ENCODE measurements at regions not wholly inside any gene's neighbourhood (a gene's known extent, or its start where the extent isn't known, plus 50 kb on each side); places are given as distances from the start of the nearest gene placed in this dataset.

- DNase-seq (no peak), ATAC-seq (no peak)
- 58 to 73% (median 69%) methylated on average over 2 of the region's 2 CpGs for WGBS, 4 donors
- H3K36me3 ChIP-seq, result no peaks in the 10 kb centered on the region
- no peaks in the 10 kb centered on the region for H3K27me3 ChIP-seq
- intact Hi-C loops (cut with DNase I), result no loop called here
- no peaks in the 10 kb centered on the region for H3K4me1 ChIP-seq
- no peaks in the 10 kb centered on the region for H3K9me3 ChIP-seq
- no peak overlapping the region for H3K4me3 ChIP-seq
- no peak overlapping the region for H3K27ac ChIP-seq
- TF ChIP-seq POLR2A (IDR thresholded peaks at IDR 0.05) (no peak), CTCF (IDR thresholded peaks at IDR 0.05) (no peak)
Measured at GRCh38 chr3:154559623-154560022, 129.6 kb upstream of the GPR149 start.

DNA sequence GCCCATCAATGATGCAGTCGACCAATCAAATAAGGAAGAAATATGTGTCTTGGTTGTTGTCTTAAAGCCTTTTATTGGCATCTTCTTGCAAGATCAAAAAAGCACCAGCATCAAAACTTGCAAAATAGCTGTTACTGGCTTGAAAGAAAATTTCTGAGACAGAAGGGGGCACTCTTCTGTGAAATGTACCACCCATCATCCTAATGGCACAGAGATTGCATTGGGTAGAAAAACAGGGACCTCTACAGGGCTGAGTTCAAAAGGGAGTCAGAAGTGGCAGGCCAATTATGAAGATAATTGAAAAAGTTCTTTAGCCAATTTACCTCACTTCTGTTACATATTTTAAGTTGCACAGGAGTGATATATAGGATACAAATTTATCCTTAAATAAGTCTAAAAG is 122.3 kb upstream of the GPR149 start:
- 10 to 23% (median 16%) methylated on average over 1 of the region's 1 CpG for WGBS, 4 donors
- TF ChIP-seq POLR2A (IDR thresholded peaks at IDR 0.05) (no peak), CTCF (IDR thresholded peaks at IDR 0.05) (no peak)

GRCh38 chr3:154549391-154549790 is 119.4 kb upstream of the GPR149 start:
- intact Hi-C loops (cut with DNase I), result no loop called here
- H3K27ac ChIP-seq, result no peak overlapping the region
- no peak for DNase-seq
- H3K4me1 ChIP-seq, result no peaks in the 10 kb centered on the region
- ATAC-seq, result no peak
- no peaks in the 10 kb centered on the region for H3K27me3 ChIP-seq
- 57 to 59% (median 58%) methylated on average over 3 of the region's 3 CpGs for WGBS, 4 donors
- no peak overlapping the region for H3K4me3 ChIP-seq
- H3K9me3 ChIP-seq, result no peaks in the 10 kb centered on the region
- no peaks in the 10 kb centered on the region for H3K36me3 ChIP-seq
- TF ChIP-seq CTCF (IDR thresholded peaks at IDR 0.05) (no peak), POLR2A (IDR thresholded peaks at IDR 0.05) (no peak)

More for the DNA sequence above, 122.3 kb upstream of the GPR149 start:
- Histone ChIP-seq H3K4me1 (no peaks in the 10 kb centered on the region), H3K27me3 (no peaks in the 10 kb centered on the region), H3K27ac (no peak overlapping the region), H3K36me3 (no peaks in the 10 kb centered on the region), H3K4me3 (no peak overlapping the region), H3K9me3 (no peaks in the 10 kb centered on the region)
- ATAC-seq (no peak), DNase-seq (no peak)
- intact Hi-C loops (cut with DNase I), result no loop called here

DNA sequence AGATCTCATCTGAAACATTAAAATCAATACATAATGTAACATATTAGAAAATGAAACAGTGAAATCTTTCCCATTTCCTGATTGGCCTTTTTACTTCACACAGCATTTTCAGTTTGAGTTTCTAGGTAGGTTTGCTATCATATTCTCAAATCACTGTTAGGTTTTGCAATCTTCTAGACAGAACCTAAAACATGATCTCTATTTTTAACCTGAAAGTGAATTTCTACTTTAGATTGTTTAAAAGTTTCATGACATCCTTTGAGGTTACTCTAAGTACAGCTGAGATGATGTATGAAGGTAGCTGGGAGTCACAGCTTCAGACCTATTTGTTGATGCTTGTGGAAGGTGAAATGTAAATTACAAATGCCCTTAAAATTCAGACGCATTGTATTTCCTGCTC is 118.4 kb upstream of the GPR149 start:
- DNase-seq (no peak), ATAC-seq (no peak)
- Histone ChIP-seq H3K27me3 (no peaks in the 10 kb centered on the region), H3K4me3 (no peak overlapping the region), H3K9me3 (no peaks in the 10 kb centered on the region), H3K36me3 (no peaks in the 10 kb centered on the region), H3K27ac (no peak overlapping the region), H3K4me1 (no peaks in the 10 kb centered on the region)
- intact Hi-C loops (cut with DNase I), result no loop called here
- WGBS, 4 donors, result 71 to 88% (median 78%) methylated on average over 1 of the region's 1 CpG
- TF ChIP-seq POLR2A (IDR thresholded peaks at IDR 0.05) (no peak), CTCF (IDR thresholded peaks at IDR 0.05) (no peak)
